H9 (cell line): ENCODE measurements at regions not wholly inside any gene's neighbourhood (a gene's known extent, or its start where the extent isn't known, plus 50 kb on each side); places are given as distances from the start of the nearest gene placed in this dataset.

Experiments
- DNase-seq: peaks from one replicate; pipeline ENCODE4 v3.0.0-alpha.2; 2017
- H2AFZ ChIP-seq: one replicate; pipeline ENCODE4 v1.6.1; 2013; ENCODE audit warnings: mild to moderate bottlenecking, low read length, control low read depth, moderate library complexity
- H2AK5ac ChIP-seq: 2 replicates; pipeline ENCODE4 v1.6.1; 2013; ENCODE audit warnings: low read length, control low read depth, mixed read lengths; ENCODE audit not compliant: insufficient read length
- H2BK120ac ChIP-seq: one replicate; pipeline ENCODE4 v1.6.1; 2013; ENCODE audit warnings: low read depth, mild to moderate bottlenecking, low read length, control low read depth, inconsistent platforms; ENCODE audit not compliant: poor library complexity, severe bottlenecking
- H2BK12ac ChIP-seq: 2 replicates; pipeline ENCODE4 v1.6.1; 2013; ENCODE audit warnings: low read length, control low read depth, mixed read lengths, low read depth; ENCODE audit not compliant: insufficient read length
- H2BK15ac ChIP-seq: 2 replicates; pipeline ENCODE4 v1.6.1; 2013; ENCODE audit warnings: low read depth, low read length, control low read depth
- H2BK20ac ChIP-seq: one replicate; pipeline ENCODE4 v1.6.1; 2013; ENCODE audit warnings: low read depth, mild to moderate bottlenecking, low read length, control low read depth, inconsistent platforms; ENCODE audit not compliant: poor library complexity, severe bottlenecking
- H2BK5ac ChIP-seq: 2 replicates; pipeline ENCODE4 v1.6.1; 2013; ENCODE audit warnings: low read length, control low read depth, mixed read lengths; ENCODE audit not compliant: insufficient read length
- H3K14ac ChIP-seq: 2 replicates; pipeline ENCODE4 v1.6.1; 2013; ENCODE audit warnings: low read length, control low read depth; ENCODE audit not compliant: insufficient read depth
- H3K18ac ChIP-seq: 2 replicates; pipeline ENCODE4 v1.6.1; 2013; ENCODE audit warnings: low read depth, mild to moderate bottlenecking, mixed read lengths, low read length, control low read depth; ENCODE audit not compliant: insufficient read length
- H3K23ac ChIP-seq: 2 replicates; pipeline ENCODE4 v1.6.1; 2013; ENCODE audit warnings: low read length, control low read depth, mixed read lengths, low read depth; ENCODE audit not compliant: insufficient read length
- H3K23me2 ChIP-seq: 2 replicates; pipeline ENCODE4 v1.6.1; 2013; ENCODE audit warnings: low read depth, mild to moderate bottlenecking, mixed read lengths, low read length, control low read depth; ENCODE audit not compliant: insufficient read length, poor library complexity, severe bottlenecking
- H3K27ac ChIP-seq: 2 replicates; pipeline ENCODE4 v1.5.1; 2013; ENCODE audit warnings: low read length, control low read depth, mixed read lengths, low read depth; ENCODE audit not compliant: insufficient read length
- H3K27me3 ChIP-seq: 2 replicates; pipeline ENCODE4 v1.6.1; 2013; ENCODE audit warnings: low read length, control low read depth, inconsistent platforms; ENCODE audit not compliant: insufficient read depth
- H3K4ac ChIP-seq: 2 replicates; pipeline ENCODE4 v1.6.1; 2013; ENCODE audit warnings: low read depth, mild to moderate bottlenecking, control low read depth, inconsistent platforms, low read length, moderate library complexity
- H3K4me1 ChIP-seq: 2 replicates; pipeline ENCODE4 v1.6.1; 2013; ENCODE audit warnings: low read length, control low read depth, inconsistent platforms; ENCODE audit not compliant: insufficient read depth
- H3K4me2 ChIP-seq: 2 replicates; pipeline ENCODE4 v1.6.1; 2013; ENCODE audit warnings: low read length, control low read depth, mixed read lengths; ENCODE audit not compliant: insufficient read length, insufficient read depth
- H3K56ac ChIP-seq: 2 replicates; pipeline ENCODE4 v1.6.1; 2013; ENCODE audit warnings: low read depth, mild to moderate bottlenecking, mixed read lengths, low read length, control low read depth; ENCODE audit not compliant: insufficient read length
- H3K79me1 ChIP-seq: 2 replicates; pipeline ENCODE4 v1.6.1; 2013; ENCODE audit warnings: low read depth, mild to moderate bottlenecking, moderate library complexity, low read length, control low read depth, inconsistent platforms; ENCODE audit not compliant: insufficient read depth, poor library complexity, severe bottlenecking
- H3K79me2 ChIP-seq: 2 replicates; pipeline ENCODE4 v1.6.1; 2013; ENCODE audit warnings: low read length, control low read depth, inconsistent platforms; ENCODE audit not compliant: insufficient read depth
- H3K9ac ChIP-seq: 2 replicates; pipeline ENCODE4 v1.6.1; 2013; ENCODE audit warnings: low read length, control low read depth, mixed read lengths; ENCODE audit not compliant: insufficient read length; ENCODE audit errors: extremely low read depth
- H3K9me3 ChIP-seq: one replicate; pipeline ENCODE4 v1.6.1; 2013; ENCODE audit warnings: low read depth, low read length, inconsistent platforms; ENCODE audit not compliant: control insufficient read depth
- H3T11ph ChIP-seq: one replicate; pipeline ENCODE4 v1.6.1; 2013; ENCODE audit warnings: mild to moderate bottlenecking, low read length, control low read depth, inconsistent platforms
- H4K20me1 ChIP-seq: one replicate; pipeline ENCODE4 v1.6.1; 2013; ENCODE audit not compliant: control insufficient read depth, insufficient read length, insufficient read depth
- H4K5ac ChIP-seq: 2 replicates; pipeline ENCODE4 v1.6.1; 2013; ENCODE audit warnings: low read depth, mild to moderate bottlenecking, mixed read lengths, low read length, control low read depth; ENCODE audit not compliant: insufficient read length
- H4K8ac ChIP-seq: replicated peaks from 2 replicates; pipeline ENCODE4 v1.6.1; 2013; ENCODE audit warnings: low read length, control low read depth, mixed read lengths, low read depth; ENCODE audit not compliant: insufficient read length
- H4K91ac ChIP-seq: 2 replicates; pipeline ENCODE4 v1.6.1; 2013; ENCODE audit warnings: low read depth, mild to moderate bottlenecking, moderate library complexity, mixed read lengths, low read length, control low read depth; ENCODE audit not compliant: insufficient read length
- H3K27ac Mint-ChIP-seq, 3 experiments: 2 replicates in 2 of 3; 3 replicates in 1 of 3; pipeline ENCODE4 v1.8.0; 2020 to 2021; ENCODE audit warnings: mixed read lengths in 3 of 3, mild to moderate bottlenecking in 1 of 3, moderate library complexity in 1 of 3
- H3K27me3 Mint-ChIP-seq: 2 replicates; pipeline ENCODE4 v1.8.0; 2021; ENCODE audit warnings: low read depth, mild to moderate bottlenecking, moderate library complexity, mixed read lengths
- H3K36me3 Mint-ChIP-seq, 3 experiments: 2 replicates in 2 of 3; 3 replicates in 1 of 3; pipeline ENCODE4 v1.8.0; 2020 to 2021; ENCODE audit warnings: low read depth in 3 of 3, mixed read lengths in 3 of 3; ENCODE audit not compliant: insufficient read depth in 1 of 3
- H3K4me1 Mint-ChIP-seq, 2 experiments: 2 replicates each; pipeline ENCODE4 v1.8.0; 2020; ENCODE audit warnings: mixed read lengths in 2 of 2
- H3K4me3 Mint-ChIP-seq, 2 experiments: 2 replicates in 1 of 2; 3 replicates in 1 of 2; pipeline ENCODE4 v1.8.0; 2020 to 2021; ENCODE audit warnings: mild to moderate bottlenecking in 2 of 2, mixed read lengths in 2 of 2, moderate library complexity in 1 of 2
- H3K9me3 Mint-ChIP-seq, 2 experiments: 2 replicates in 1 of 2; 3 replicates in 1 of 2; pipeline ENCODE4 v1.8.0; 2020; ENCODE audit warnings: mild to moderate bottlenecking in 2 of 2, mixed read lengths in 2 of 2, moderate library complexity in 1 of 2
- WGBS: extraction: QIAGEN DNeasy Blood & Tissue Kit; methylation state at CpG from one replicate; pipeline ENCODE4 v1.1.7; 2013; ENCODE audit warnings: missing lambda C conversion rate, low lambda C conversion rate, mixed read lengths; ENCODE audit not compliant: insufficient read length; ENCODE audit errors: extremely low coverage; 5-methylcytosine and 5-hydroxymethylcytosine counted together
- TF ChIP-seq, protein P1 (sequence below): fragments of 200-600 bp; sonication (generic); conservative IDR thresholded peaks from 3 replicates; pipeline ENCODE4 v1.8.0; 2021; ENCODE audit warnings: antibody characterized with exemption, mild to moderate bottlenecking

DNA sequence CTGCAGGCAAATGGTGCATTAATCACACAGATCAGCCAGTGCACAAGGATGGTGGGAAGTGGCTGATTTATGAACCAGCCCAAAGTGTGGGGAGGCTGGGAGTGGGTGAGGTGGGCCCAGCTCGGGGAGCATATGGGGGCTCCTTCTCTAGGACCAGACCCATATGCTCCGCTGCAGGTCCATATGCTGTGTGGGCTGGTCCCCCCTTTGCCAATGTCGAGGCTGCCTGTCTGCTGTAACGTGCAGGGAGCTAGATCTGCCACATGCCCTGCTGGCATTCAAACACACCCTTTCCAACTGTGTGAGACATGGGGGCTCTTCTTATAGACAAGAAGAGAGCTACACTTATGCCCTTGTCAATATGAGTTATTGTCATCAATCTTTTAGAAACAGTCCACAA lies 566.3 kb downstream of the DHX35 start:
- no peak overlapping the region for H3K14ac ChIP-seq
- H3K23me2 ChIP-seq, result no peaks in the 10 kb centered on the region
- TF ChIP-seq, protein P1, sequence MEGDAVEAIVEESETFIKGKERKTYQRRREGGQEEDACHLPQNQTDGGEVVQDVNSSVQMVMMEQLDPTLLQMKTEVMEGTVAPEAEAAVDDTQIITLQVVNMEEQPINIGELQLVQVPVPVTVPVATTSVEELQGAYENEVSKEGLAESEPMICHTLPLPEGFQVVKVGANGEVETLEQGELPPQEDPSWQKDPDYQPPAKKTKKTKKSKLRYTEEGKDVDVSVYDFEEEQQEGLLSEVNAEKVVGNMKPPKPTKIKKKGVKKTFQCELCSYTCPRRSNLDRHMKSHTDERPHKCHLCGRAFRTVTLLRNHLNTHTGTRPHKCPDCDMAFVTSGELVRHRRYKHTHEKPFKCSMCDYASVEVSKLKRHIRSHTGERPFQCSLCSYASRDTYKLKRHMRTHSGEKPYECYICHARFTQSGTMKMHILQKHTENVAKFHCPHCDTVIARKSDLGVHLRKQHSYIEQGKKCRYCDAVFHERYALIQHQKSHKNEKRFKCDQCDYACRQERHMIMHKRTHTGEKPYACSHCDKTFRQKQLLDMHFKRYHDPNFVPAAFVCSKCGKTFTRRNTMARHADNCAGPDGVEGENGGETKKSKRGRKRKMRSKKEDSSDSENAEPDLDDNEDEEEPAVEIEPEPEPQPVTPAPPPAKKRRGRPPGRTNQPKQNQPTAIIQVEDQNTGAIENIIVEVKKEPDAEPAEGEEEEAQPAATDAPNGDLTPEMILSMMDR, result no peak
- H4K91ac ChIP-seq, result no peak overlapping the region
- H4K5ac ChIP-seq, result no peak overlapping the region
- no peak overlapping the region for H3K9ac ChIP-seq
- no peaks in the 10 kb centered on the region for H3K27me3 ChIP-seq
- Mint-ChIP-seq H3K27ac (no peak overlapping the region), H3K4me1 (peaks cover 9 to 12% of the 10 kb centered on the region in 2 experiments), H3K9me3 (no peaks in the 10 kb centered on the region), H3K36me3 (no peaks in the 10 kb centered on the region), H3K4me3 (no peak overlapping the region), H3K27me3 (no peaks in the 10 kb centered on the region)
- H3K79me2 ChIP-seq, result no peaks in the 10 kb centered on the region
- no peak overlapping the region for H2BK20ac ChIP-seq
- no peak overlapping the region for H3K4me2 ChIP-seq
- H4K8ac ChIP-seq, result no peak overlapping the region
- no peak overlapping the region for H2AK5ac ChIP-seq
- no peak overlapping the region for H3K18ac ChIP-seq
- no peak overlapping the region for H3K56ac ChIP-seq
- H3K79me1 ChIP-seq, result no peaks in the 10 kb centered on the region
- no peaks in the 10 kb centered on the region for H3K9me3 ChIP-seq
- no peak overlapping the region for H3T11ph ChIP-seq
- H3K4me1 ChIP-seq, result no peaks in the 10 kb centered on the region
- no peak overlapping the region for H2BK15ac ChIP-seq
- no peaks in the 10 kb centered on the region for H4K20me1 ChIP-seq
- H2AFZ ChIP-seq, result no peak overlapping the region
- no CpG with 5 or more reads among the region's 4 CpGs for WGBS
- H3K27ac ChIP-seq, result no peak overlapping the region
- H2BK12ac ChIP-seq, result no peak overlapping the region
- no peak overlapping the region for H2BK5ac ChIP-seq
- no peak overlapping the region for H3K4ac ChIP-seq
- DNase-seq, result no peak
- H3K23ac ChIP-seq, result no peak overlapping the region
- H2BK120ac ChIP-seq, result no peak overlapping the region
